GM21717 (cell line): ENCODE measurements at regions not wholly inside any gene's neighbourhood (a gene's known extent, or its start where the extent isn't known, plus 50 kb on each side); places are given as distances from the start of the nearest gene placed in this dataset.
"Not testable (repeated sequence)": the region's sequence is repeated elsewhere in the genome, so short reads cannot be mapped to it uniquely, and the experiment has no call there.

ENCODE experiments used
- ATAC-seq: cut with Tn5 transposase; IDR thresholded peaks from one replicate; pipeline ENCODE4 v1.9.1; 2021; ENCODE audit warnings: mild to moderate bottlenecking, moderate library complexity; ENCODE audit not compliant: unreplicated experiment

DNA sequence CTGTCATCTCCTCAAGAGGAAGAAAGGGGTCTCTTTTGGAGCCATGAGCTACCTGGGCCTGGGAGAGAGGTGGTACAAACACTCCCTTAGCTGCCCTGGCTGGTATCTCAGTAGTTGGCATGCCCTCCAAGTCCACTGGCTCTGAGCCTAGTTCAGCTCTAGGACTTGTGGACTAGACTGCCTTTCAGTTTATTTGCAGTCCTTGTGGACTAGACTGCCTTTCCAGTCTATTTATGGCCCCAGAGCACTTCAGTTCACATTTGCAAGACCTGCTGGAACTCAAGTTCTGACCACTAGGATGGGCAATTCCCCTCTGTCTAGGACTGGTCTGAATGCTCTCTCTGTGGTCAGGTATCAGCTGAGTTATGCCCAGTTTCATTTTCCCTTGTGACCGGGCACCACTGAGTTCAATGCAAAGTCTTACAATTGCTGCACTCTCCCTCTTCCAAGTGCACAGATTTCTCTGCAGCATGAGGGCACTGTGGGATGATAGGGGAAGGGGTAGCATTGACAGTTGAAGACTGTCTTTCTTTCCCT is 1019.0 kb downstream of the TAF11L14 start:
- ATAC-seq = no peak

DNA sequence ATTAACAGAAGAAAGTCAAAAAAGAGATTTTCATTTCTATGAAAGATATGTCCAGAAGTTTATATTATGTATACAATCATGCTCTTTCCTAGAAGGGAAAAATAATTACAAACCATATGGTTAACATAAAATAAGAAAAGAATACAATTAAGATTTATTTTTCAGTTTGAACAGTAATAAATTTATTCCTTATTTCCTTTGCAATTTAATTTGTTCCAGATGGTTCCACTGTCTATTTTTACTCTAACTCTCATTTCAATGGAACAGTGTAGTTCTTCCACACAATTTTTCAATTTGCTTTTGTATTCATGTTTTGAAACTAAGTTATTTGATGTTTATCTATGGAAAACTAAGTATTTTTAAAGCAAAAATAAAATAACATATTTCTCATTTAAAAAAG is 1026.3 kb downstream of the TAF11L14 start:
- no peak for ATAC-seq

DNA sequence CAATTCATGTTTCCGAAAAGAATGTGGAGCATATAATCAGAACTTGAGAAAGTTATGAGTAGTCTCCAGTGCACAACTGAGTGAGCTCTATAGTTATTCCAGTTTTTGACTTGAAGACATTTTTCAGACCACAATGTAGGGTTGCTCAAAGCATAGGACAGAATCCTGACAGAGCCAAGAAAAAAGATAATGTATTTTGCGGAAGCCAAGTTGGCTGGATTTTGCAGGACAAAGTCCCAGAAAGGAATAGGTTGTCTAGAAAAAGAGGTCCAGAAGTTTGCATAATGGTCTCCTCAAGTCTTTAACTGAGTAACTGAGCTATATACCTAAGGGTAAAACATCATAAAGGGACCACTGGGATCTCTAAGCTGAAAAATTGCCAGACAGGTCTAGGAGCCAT is 1028.0 kb downstream of the TAF11L14 start:
- no peak for ATAC-seq

DNA sequence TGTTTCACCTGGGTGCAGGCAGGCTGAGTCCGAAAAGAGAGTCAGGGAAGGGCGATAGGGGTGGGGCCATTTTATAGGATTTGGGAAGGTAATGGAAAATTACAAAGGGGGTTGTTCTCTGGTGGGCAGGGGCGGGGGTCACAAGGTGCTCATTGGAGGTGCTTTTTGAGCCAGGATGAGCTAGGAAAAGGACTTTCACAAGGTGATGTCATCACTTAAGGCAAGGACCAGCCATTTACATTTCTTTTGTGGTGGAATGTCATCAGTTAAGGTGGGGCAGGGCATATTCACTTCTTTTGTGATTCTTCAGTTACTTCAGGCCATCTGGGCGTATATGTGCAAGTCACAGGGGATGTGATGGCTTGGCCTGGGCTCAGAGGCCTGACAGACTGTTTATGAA is 1040.0 kb downstream of the TAF11L14 start:
- not testable (repeated sequence) for ATAC-seq

DNA sequence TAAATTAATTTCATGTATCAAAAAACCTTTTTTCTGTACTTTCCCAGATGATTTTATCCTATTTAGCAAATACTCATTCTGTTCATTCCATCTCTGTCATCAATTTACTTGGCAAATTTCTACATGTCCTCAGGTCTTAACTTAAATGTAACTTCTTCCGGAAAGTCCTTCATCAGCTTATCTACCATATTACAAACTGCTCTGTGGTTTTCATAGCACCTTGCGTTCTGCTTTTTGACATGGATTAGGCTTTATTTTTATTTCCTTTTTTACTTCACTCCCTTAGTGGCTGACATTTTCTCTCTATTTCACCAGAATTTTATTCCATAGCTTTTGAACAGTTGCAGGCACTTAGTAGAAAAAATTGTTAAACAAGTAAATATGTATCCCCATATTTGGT is 1040.8 kb downstream of the TAF11L14 start:
- ATAC-seq = no peak

DNA sequence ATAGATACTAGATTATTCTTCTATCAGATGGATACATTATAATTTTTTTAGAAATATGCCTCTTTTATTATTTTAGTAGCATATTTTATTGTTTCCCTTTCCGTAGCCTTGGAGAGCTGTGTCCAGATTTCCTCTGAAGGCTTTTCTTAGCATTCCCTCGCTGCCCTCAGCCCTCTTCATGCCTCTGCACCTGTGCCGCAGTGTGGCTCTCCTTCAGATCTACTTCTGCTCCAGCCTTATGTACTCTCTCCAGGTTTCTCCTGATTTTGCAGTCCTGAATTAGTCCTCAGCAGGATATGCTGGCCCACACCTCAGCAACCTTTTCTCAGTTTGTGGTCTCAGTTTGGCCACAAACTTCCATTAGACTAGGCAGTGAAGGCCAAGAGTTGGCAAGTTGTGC is 1052.0 kb downstream of the TAF11L14 start:
- no peak for ATAC-seq

DNA sequence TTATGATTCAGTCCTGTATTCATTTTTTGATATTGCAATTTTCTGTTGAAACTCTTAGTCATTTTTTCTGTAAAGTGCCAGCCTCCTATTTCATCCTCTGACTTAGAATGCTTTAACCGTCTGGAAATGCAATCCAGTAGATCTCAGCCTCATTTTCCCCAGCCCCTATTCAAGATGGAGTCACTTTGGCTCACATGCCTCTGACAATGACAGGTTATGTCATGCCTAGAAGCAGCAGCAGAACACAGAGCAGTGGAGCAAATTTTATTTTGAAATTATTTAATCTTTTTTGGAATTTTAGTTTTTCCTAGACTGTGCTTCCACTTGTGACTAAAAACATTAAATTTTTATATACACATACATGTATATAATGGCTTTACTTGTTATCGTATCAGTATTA is 1053.2 kb downstream of the TAF11L14 start:
- no peak for ATAC-seq

DNA sequence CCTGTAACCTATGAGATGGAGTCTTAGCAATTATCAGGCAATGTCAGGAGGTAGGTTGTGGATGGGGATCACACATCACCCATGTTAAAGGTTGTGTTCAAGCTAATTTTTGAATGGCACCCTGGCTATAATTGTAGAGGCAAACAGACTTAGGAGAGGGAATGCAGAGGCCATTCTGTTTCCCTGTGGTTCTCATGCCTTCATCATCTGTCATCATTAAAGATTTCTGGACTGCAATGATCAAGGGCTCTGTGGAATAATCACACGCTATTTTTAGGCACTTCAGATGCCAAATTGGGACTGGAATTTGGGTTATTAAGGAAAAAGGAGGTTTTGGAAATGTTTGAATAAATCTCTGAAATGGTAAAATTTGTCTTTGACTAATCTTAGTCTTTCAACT is 1065.4 kb downstream of the TAF11L14 start:
- no peak for ATAC-seq

DNA sequence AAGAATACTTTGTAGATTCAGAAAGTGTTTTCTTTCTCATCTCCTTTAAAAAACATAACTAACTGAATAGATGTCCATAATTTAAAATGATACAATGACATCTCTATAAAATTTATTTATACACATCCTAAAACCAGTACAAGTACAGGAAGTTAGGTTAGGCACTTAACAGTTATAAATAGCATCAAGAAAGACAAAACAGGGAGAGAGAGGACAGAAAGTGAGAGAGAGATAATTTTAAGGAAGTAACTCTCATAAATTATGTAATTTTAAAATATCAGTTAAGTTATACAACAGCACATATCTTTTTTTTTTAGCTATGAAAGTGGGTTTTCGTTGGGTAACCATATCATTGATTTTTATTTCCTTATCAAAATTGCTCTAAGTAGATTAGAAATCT is 1068.6 kb downstream of the TAF11L14 start:
- no peak for ATAC-seq

DNA sequence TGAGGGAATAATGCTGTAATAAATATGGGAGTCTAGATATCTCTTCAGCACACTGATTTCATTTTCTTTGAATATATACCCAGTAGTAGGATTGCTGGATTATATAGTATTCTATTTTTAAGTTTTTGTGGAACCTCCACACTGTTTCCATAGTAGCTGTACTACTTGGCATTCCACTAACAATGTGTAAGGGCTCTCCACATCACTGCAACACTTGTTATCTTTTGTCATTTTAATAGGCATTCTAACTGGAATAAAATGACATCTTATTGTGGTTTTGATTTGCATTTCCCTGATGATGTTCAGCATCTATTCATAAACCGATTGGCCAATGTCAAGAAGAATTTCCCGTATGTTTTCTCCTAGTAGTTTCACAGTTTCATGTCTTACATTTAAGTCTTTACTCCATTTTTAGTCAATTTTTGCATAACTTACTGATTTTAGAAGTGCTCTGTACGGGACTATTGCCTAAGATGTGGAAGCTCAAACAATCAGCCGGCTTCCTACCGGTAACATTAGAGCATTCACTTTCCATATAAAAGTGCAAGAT is 1078.8 kb downstream of the TAF11L14 start:
- no peak for ATAC-seq

DNA sequence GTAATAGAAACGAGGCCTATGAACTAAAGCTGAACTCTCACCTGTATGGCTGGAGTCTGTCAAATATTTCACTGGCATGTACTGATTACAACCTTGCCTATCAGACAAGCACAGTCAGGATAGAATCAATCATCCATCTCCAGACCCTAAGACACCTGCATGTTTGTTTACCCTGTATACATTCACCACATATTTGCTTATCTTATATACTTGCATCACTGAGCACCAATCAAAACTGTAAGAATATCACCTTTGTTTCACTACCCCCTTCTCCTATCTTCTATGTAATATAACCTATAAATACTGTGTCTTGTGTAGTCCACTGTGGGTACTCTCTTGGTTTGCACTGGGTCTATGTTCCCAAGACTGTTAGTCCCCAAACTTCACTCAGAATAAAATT is 1085.7 kb downstream of the TAF11L14 start:
- no peak for ATAC-seq

DNA sequence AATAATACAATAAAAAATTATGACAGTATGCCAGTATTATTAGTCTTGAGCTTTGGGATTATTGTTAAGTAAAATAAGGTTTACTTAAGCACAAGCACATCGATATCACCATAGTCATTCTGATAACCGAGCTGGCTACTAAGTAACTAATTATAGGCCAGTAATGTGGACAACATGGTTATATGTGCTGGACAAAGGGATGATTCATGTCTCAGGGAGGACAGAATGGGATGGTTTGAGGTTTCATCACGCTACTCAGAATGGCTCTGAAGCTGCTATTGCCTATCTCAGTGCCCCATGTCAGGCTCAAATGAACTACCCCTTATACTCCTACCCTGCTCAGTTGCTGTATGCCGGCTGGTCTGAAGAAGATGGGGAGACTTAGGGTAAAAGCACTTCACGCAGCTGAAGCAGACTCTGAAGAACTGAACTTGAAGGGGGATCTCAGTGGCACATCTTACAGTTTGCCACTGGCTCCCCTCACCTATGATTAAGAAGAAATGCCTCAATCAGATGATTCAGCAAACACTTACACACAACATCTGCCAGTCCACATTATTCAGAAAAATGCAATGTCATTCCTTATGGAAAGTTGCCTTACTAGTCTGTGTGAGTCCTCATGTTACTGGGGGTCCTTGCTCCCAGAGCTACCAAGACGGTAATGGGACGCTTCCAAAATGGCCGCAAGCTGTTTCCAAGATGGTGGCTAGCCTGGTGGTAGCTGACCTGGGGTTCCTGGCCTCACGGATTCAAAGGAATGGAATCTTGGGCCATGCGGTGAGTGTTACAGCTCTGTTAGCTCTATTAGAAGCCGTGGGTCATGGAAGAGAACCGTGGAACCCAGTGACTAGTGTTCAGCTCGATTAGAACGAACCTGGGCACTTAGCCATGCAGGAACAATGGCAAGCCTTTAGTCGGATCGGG is 1098.6 kb downstream of the TAF11L14 start:
- ATAC-seq = no peak

DNA sequence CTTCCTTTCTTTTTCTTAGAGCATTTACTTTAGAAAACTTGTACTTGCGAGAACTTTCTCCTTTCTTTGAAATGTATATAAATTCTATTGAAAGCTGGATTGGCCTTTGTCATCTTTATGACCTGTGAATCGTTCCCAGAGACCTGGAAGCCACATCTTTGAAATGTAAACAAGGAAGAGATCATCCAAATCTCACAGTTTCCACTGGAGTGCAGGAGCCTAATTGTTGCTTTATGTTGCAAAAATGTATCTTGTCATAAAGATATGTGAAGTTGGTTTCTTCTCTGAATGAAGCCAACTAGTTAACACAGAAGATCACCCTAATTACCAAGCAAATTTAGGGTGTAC is 1101.8 kb downstream of the TAF11L14 start:
- no peak for ATAC-seq

DNA sequence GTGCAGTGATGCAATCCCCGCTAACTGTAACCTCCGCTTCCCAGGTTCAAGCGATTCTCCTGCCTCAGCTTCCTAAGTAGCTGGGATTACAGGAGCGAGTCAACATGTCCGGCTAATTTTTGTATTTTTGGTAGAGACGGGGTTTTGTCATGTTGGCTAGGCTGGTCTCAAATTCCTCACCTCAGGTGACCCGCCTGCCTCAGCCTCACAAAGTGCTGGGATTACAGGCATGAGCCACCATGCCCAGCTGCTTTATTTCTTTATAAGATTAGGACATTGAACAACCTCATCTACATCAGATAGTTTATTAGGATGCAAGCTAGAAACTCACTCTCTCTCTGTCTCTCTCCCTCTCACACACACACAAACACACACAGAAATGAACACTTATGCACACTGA is 1102.5 kb downstream of the TAF11L14 start:
- not testable (repeated sequence) for ATAC-seq

DNA sequence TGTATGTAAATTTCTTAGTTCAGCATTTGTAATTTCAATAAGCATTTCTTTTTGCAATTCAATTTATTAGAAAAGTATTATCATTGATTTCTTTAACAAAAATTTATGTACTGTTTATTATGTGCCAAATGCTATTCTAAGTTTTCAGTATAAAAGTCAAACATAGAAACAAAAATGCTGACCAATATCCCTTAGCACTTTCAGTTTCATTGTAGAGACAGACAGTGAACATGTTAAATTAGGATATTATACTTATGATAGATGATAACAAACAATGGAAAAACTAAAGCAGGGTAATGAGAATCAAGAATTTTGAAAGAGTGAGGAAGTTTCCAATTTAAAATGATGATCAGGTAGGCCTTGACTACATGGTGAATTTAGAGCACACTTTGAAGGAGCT is 1106.0 kb downstream of the TAF11L14 start:
- no peak for ATAC-seq

DNA sequence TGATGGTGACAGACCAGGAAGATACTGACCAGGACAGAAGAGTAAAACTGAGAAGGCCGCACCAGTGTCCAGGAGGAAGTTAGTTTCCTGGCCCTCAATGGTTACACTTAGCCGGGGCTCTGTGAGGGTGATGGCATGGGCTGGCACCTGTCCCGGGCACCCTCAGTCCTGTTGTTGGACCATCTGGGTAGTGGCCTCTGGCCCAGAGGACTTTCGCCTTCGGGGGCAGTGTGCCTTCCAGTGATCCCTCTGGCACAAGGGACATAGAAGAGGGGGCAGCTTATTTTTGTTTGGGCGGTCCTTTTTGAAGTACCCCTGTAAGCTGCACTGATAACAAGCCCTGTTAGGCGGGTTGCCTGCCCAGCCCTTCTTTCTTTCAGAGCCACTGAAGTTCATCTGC is 1108.6 kb downstream of the TAF11L14 start:
- ATAC-seq = no peak

DNA sequence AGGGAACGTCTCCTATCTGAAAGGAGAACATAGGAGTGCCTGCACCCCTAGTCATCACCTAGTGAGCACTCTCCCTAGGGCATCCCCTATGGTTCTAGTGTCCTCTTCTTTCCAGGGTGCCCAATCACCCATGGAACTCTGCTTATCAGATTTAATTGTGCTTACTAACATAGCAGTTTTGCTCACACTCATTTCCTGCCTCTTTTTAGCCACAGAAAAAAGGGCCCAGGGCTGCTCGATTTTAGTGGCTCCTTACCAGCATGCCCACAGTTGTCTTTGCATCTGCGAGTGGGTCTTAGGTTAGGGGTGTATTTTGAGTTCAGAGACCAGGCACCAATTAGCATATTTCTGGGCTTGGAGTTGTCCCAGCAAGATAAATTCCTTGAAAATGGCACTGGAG is 1110.2 kb downstream of the TAF11L14 start:
- ATAC-seq = peak; percentile 9

DNA sequence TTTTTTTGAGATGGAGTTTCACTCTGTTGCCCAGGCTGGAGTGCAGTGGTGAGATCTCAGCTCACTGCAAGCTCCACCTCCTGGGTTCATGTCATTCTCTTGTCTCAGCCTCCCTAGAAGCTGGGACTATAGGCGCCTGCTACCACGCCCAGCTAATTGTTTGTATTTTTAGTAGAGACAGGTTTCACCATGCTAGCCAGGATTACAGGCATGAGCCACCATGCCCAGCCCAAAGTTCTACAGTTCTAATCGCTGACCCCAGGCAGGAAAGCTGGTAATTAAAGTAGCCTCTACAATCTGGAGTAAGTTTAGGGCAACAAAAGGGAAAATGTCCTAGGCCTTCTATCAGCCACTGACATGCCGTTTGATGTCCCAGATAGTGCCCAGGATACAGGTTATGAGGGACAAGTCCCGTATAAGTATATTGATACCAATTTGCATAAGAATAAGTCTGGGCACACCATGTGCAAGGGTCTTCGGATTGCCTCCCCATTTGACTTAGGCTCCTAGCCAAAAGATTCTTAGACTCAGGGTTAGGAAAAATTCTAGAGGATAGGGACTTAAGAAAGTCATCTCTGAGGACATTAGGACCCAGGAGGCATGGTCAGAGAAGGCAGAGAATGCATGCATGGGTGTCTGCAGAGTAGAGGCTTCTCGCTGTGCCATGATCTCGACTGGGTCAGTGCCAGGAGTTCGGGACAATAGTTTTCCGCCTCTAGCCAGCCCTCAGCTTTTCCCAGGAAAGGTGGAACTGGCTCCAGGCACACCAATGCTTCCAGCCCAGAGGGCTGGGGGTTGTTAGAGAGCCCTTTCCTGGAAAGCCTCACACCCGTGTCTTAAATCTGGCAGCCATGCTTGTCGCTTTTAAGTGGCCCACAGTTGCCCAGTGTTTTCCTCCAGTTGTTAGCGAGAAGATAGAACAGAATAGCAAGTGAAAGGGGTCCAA is 1111.1 kb downstream of the TAF11L14 start:
- ATAC-seq = peak; percentile 49

DNA sequence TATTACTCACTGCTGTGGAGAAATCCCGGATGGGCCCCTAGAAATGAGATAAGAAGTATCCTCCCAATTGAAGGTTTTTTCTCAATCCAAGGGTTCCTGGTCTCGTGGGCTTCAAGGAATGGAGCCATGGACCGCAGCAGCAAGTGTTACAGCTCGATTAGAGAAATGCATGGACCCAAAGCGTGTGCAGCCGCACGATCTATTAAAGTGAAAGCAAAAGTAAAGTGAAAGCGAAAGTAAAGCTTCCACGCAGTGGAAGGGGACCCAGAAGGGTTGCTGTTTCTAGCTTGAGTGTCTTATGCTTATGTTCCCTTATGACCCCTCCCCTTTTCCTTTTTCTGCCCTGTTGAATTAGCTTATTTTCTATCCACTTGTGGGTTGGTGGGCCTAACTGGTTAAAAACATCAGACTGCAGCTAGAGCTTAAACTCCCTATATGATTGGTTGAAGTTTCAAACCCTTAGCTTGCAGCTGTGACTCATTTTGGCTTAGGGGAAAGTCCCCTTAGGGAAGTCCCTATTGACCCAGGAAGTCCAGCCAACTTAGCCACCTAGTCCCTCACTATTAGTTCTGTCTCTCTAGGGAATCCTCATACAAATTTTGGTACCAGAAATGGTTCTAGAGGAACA is 1111.8 kb downstream of the TAF11L14 start:
- peak; percentile 84 for ATAC-seq

DNA sequence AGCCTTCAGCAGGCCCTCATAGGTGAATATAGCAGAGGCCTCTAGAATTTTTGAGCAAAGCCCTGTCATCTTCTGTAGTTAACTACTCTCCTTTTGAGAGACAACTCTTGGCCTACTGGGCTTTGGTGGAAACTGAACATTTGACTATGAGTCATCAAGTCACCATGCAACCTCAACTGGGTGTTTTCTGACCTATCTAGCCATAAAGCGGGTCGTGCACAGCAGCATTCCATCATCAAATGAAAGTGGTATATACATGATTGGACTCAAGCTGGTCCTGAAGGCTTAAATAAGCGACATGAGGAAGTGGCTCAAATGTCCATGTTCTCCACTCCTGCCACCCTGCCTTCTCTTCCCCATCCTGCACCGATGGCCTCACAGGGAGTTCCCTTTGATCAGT is 1115.5 kb downstream of the TAF11L14 start:
- peak; percentile 18 for ATAC-seq

DNA sequence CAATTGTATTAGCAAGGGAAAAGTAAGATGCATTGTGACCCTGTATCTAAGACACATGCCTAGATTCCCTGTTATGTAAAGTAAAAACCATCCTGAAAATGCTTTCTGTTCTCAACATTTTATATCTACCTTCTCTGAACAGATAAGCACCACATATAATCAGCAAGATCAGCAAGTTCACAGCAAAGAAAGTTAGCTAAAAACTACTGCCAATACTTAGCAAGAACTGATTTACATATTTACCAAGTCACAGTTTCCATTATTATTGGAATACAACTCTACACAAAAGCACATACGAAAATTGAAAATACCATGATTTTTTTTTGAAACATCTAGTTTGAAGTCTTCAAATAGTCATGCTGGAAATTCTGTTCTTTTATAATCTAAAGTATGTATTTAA is 1118.1 kb downstream of the TAF11L14 start:
- ATAC-seq = no peak
